ENCODE measurements at regions not wholly inside any gene's neighbourhood (a gene's known extent, or its start where the extent isn't known, plus 50 kb on each side); places are given as distances from the start of the nearest gene placed in this dataset.

- TF ChIP-seq POLR2AphosphoS5 (IDR thresholded peaks at IDR 0.05; ENCODE audit: low read depth, low read length) (no peak), POLR2A (IDR thresholded peaks at IDR 0.05; ENCODE audit: low read depth, low read length) (no peak), TAF1 (IDR thresholded peaks at IDR 0.05; ENCODE audit: low read depth, low read length) (no peak)
These were observed 153.0 kb upstream of the LRATD1 start for GRCh38 chr2:14479486-14479885.
